SK-N-MC (cell line): ENCODE measurements at regions not wholly inside any gene's neighbourhood (a gene's known extent, or its start where the extent isn't known, plus 50 kb on each side); places are given as distances from the start of the nearest gene placed in this dataset.

Experiments
- EZH2 ChIP-seq: fragments of 200-600 bp; sonication (generic); IDR thresholded peaks from one replicate; pipeline ENCODE4 v1.6.1; 2017; ENCODE audit warnings: antibody characterized with exemption
- FOXP2 ChIP-seq: optimal IDR thresholded peaks from 2 replicates; pipeline ENCODE3; 2011; ENCODE audit warnings: mild to moderate bottlenecking, moderate library complexity; ENCODE audit not compliant: insufficient read depth; ENCODE audit errors: extremely low read length, control extremely low read depth
- POLR2AphosphoS5 ChIP-seq: IDR thresholded peaks from 2 replicates; pipeline ENCODE4 v1.6.1; 2012; ENCODE audit warnings: mild to moderate bottlenecking, low read depth, low read length, borderline replicate concordance

DNA sequence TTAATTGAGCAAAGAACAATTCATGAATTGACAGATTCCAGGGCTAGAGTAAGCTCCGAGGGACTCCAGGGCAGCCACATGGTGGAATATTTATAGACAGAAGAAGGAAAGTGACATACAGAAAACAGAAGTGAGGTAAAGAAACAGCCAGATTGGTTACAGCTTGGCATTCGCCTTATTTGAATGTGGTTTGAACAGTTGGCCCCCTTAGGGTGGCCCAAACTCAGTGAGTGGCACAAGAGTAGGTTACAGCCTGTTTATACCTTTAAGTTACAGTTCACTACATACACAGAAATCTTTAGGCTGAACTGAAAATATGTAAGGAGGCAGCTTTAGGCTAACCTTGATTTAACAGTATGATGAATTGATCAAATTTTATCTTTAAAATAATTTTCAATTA, 174.5 kb upstream of the CNOT2 start:
- TF ChIP-seq FOXP2 (no peak), EZH2 (no peak), POLR2AphosphoS5 (no peak)
